ENCODE measurements at regions not wholly inside any gene's neighbourhood (a gene's known extent, or its start where the extent isn't known, plus 50 kb on each side); places are given as distances from the start of the nearest gene placed in this dataset.

DNA sequence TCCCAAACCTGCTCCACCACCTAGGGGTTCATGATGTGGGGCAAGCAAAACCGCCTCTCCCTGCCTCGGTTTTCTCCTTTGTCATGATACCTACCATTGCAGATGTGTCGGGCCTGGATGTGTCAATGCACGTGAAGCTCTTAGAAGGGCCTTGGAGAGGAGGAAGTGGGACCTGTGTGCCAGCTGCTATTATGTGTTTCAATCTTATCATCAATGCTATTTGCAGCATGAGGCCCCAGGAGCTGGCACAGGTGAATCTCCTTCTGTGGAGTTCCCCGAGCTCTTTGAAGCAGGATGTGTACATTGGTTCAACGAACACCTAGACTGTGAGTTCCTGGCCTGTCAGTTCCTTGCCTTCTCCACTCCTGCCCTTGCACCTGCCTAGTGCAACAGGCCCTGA is 331.6 kb downstream of the CTTN start:
- no TSS peak for BruUV-seq (replicated peaks)
- CTCF ChIA-PET: interaction anchor here (0.7 kb wide), 1 partner anchor 8 kb away, joined by 3 read pairs; no protein-coding TSS in a partner anchor
- DNase-seq: no peak
- TF ChIP-seq CTCF (IDR thresholded peaks at IDR 0.05; ENCODE audit: unreplicated experiment): no peak
- Mint-ChIP-seq H3K27ac (ENCODE audit: unreplicated experiment) (no peak overlapping the region), H3K36me3 (ENCODE audit: insufficient read depth, unreplicated experiment) (peaks cover 5% of the 10 kb centered on the region), H3K4me3 (ENCODE audit: low read depth, unreplicated experiment) (no peak overlapping the region), H3K27me3 (ENCODE audit: unreplicated experiment) (no peaks in the 10 kb centered on the region), H3K4me1 (ENCODE audit: low read depth, unreplicated experiment) (no peaks in the 10 kb centered on the region), H3K9me3 (ENCODE audit: low read depth, unreplicated experiment) (no peaks in the 10 kb centered on the region)
- intact Hi-C loops (cut with micrococcal nuclease; ENCODE audit: unreplicated experiment): no loop called here

- BruUV-seq (replicated peaks): no TSS peak
These were observed 332.1 kb downstream of the CTTN start for GRCh38 chr11:70730411-70730810.

DNA sequence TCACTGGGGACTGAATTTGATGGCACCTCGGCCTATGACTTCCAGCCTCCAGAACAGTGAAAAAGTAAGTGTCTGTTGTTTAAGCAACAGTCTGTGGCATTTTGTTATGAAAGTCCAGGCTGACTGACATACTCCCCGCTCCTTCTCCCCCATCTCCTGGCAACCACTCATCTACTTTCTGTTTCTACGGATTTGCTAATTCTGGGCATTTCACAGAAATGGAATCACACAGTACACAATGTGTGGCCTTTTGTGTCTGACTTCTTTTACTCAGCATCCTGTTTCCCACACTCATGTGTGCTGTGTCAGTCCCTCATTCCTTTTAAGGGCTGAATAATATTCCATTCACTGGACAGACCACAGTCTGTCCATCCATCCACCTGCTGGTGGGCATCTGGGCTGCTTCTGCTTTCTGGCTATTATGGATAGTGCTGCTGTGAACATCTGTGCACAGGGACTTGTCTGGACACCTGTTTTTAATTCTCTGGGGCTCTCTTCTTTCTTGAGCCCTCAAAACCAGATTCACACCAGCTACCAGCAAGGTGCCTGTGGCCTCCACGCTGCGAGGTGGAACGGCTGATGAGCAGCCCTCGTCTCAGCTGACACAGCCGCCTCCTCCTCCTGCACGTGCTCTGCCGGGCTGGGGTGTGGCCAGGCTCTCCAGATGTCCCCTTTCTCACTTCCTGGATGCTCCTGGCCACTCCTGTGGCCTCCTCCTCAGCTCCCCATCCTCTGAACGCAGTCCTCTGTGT is 333.1 kb downstream of the CTTN start:
- DNase-seq: no peak
- Mint-ChIP-seq H3K4me1 (ENCODE audit: low read depth, unreplicated experiment) (no peaks in the 10 kb centered on the region), H3K27me3 (ENCODE audit: unreplicated experiment) (no peaks in the 10 kb centered on the region), H3K36me3 (ENCODE audit: insufficient read depth, unreplicated experiment) (peaks cover 5% of the 10 kb centered on the region), H3K4me3 (ENCODE audit: low read depth, unreplicated experiment) (no peak overlapping the region), H3K9me3 (ENCODE audit: low read depth, unreplicated experiment) (no peaks in the 10 kb centered on the region), H3K27ac (ENCODE audit: unreplicated experiment) (no peak overlapping the region)
- intact Hi-C loops (cut with micrococcal nuclease; ENCODE audit: unreplicated experiment): no loop called here
- TF ChIP-seq CTCF (IDR thresholded peaks at IDR 0.05; ENCODE audit: unreplicated experiment): no peak
- BruUV-seq (replicated peaks): no TSS peak
- CTCF ChIA-PET: no interaction called here

More at GRCh38 chr11:70730411-70730810, 332.1 kb downstream of the CTTN start:
- no peak for TF ChIP-seq CTCF (IDR thresholded peaks at IDR 0.05; ENCODE audit: unreplicated experiment)
- no peak overlapping the region for H3K27ac Mint-ChIP-seq (ENCODE audit: unreplicated experiment)
- peaks cover 5% of the 10 kb centered on the region for H3K36me3 Mint-ChIP-seq (ENCODE audit: insufficient read depth, unreplicated experiment)
- H3K4me1 Mint-ChIP-seq (ENCODE audit: low read depth, unreplicated experiment): no peaks in the 10 kb centered on the region
- H3K9me3 Mint-ChIP-seq (ENCODE audit: low read depth, unreplicated experiment): no peaks in the 10 kb centered on the region
- no peak for DNase-seq
- intact Hi-C loops (cut with micrococcal nuclease; ENCODE audit: unreplicated experiment): no loop called here
- CTCF ChIA-PET: no interaction called here
- H3K27me3 Mint-ChIP-seq (ENCODE audit: unreplicated experiment): no peaks in the 10 kb centered on the region
- no peak overlapping the region for H3K4me3 Mint-ChIP-seq (ENCODE audit: low read depth, unreplicated experiment)

- H3K4me1 Mint-ChIP-seq (ENCODE audit: low read depth, unreplicated experiment): no peaks in the 10 kb centered on the region
- peaks cover 5% of the 10 kb centered on the region for H3K36me3 Mint-ChIP-seq (ENCODE audit: insufficient read depth, unreplicated experiment)
These were observed 333.9 kb downstream of the CTTN start for GRCh38 chr11:70732023-70732880.

More at GRCh38 chr11:70732023-70732880, 333.9 kb downstream of the CTTN start:
- no peak for DNase-seq
- no peak for TF ChIP-seq CTCF (IDR thresholded peaks at IDR 0.05; ENCODE audit: unreplicated experiment)
- BruUV-seq (replicated peaks): no TSS peak
- H3K9me3 Mint-ChIP-seq (ENCODE audit: low read depth, unreplicated experiment): no peaks in the 10 kb centered on the region
- no peaks in the 10 kb centered on the region for H3K27me3 Mint-ChIP-seq (ENCODE audit: unreplicated experiment)
- intact Hi-C loops (cut with micrococcal nuclease; ENCODE audit: unreplicated experiment): no loop called here
- H3K27ac Mint-ChIP-seq (ENCODE audit: unreplicated experiment): no peak overlapping the region
- CTCF ChIA-PET: interaction anchor here (0.6 kb wide), 1 partner anchor 417 kb away, joined by 4 read pairs; no protein-coding TSS in a partner anchor
- no peak overlapping the region for H3K4me3 Mint-ChIP-seq (ENCODE audit: low read depth, unreplicated experiment)

Data from Calu3 (cell line).